H1 (cell line): ENCODE measurements at regions not wholly inside any gene's neighbourhood (a gene's known extent, or its start where the extent isn't known, plus 50 kb on each side); places are given as distances from the start of the nearest gene placed in this dataset.

ENCODE experiments used
- CTCF ChIA-PET: fragments of 300-600 bp; sonication (Branson Sonifier 250); formaldehyde crosslinking; loops from one replicate; lab custom pipeline; 2021; ENCODE audit not compliant: partially characterized antibody; lab: Charles Lee
- POLR2A ChIA-PET: fragments of 300-600 bp; sonication (Branson Sonifier 250); formaldehyde crosslinking; loops from one replicate; lab custom pipeline; 2021; ENCODE audit warnings: inconsistent platforms; ENCODE audit not compliant: partially characterized antibody; lab: Charles Lee
- DNase-seq, 2 experiments: peaks; one replicate each; pipeline versions ENCODE4 v3.0.0 to v3.0.0-alpha.2; 2010 to 2022; ENCODE audit warnings: low spot score in 2 of 2, low read depth in 1 of 2, mixed read lengths in 1 of 2
- FAIRE-seq: peaks from 2 replicates; lab custom pipeline; 2011; peaks lifted over from hg19 to GRCh38; lab: Jason Lieb, UNC
- H2AFZ ChIP-seq: 2 replicates; pipeline ENCODE4 v1.8.1; 2012; ENCODE audit warnings: low read length, inconsistent platforms
- H2AK5ac ChIP-seq: 2 replicates; pipeline ENCODE4 v1.6.1; 2013; ENCODE audit warnings: low read depth, low read length
- H2BK120ac ChIP-seq: replicated peaks from 2 replicates; pipeline ENCODE3; 2013; ENCODE audit warnings: low read depth, low read length, inconsistent platforms
- H2BK12ac ChIP-seq: 2 replicates; pipeline ENCODE4 v1.6.1; 2013; ENCODE audit warnings: low read depth, low read length
- H2BK15ac ChIP-seq: 2 replicates; pipeline ENCODE4 v1.6.1; 2013; ENCODE audit warnings: low read length
- H2BK20ac ChIP-seq: 2 replicates; pipeline ENCODE4 v1.6.1; 2013; ENCODE audit warnings: low read length
- H2BK5ac ChIP-seq: 2 replicates; pipeline ENCODE4 v1.6.1; 2013; ENCODE audit warnings: low read depth, low read length
- H3K14ac ChIP-seq: 2 replicates; pipeline ENCODE4 v1.6.1; 2013; ENCODE audit warnings: inconsistent platforms; ENCODE audit not compliant: insufficient read length
- H3K18ac ChIP-seq: 2 replicates; pipeline ENCODE4 v1.6.1; 2013; ENCODE audit warnings: low read length; ENCODE audit errors: extremely low read depth
- H3K23ac ChIP-seq: 2 replicates; pipeline ENCODE4 v1.6.1; 2013; ENCODE audit warnings: inconsistent platforms; ENCODE audit not compliant: insufficient read length
- H3K23me2 ChIP-seq: 2 replicates; pipeline ENCODE4 v1.6.1; 2013; ENCODE audit warnings: low read depth, low read length
- H3K27ac ChIP-seq: 2 replicates; pipeline ENCODE4 v1.6.1; 2011; ENCODE audit warnings: low read depth, low read length, inconsistent platforms
- H3K27me3 ChIP-seq, 4 experiments: replicated peaks in 1 of 4; 1 replicate in 1 of 4; 2 replicates in 3 of 4; pipeline versions ENCODE4 v1.6.1 to v1.8.1; 2011 to 2013; ENCODE audit warnings: low read length in 3 of 4, mild to moderate bottlenecking in 3 of 4, inconsistent platforms in 2 of 4, mixed read lengths in 2 of 4, moderate library complexity in 1 of 4; ENCODE audit not compliant: control insufficient read depth in 3 of 4, insufficient read depth in 3 of 4; ENCODE audit errors: extremely low read depth in 1 of 4
- H3K36me3 ChIP-seq, 4 experiments: 2 replicates each; pipeline versions ENCODE4 v1.6.1 to v1.8.1; 2011 to 2013; ENCODE audit warnings: mild to moderate bottlenecking in 4 of 4, low read length in 3 of 4, moderate library complexity in 2 of 4, control low read depth in 1 of 4, inconsistent platforms in 1 of 4; ENCODE audit not compliant: insufficient read depth in 4 of 4, control insufficient read depth in 2 of 4
- H3K4ac ChIP-seq: replicated peaks from 2 replicates; pipeline ENCODE3; 2013; ENCODE audit warnings: low read length, low read depth, mixed read lengths, inconsistent platforms; ENCODE audit not compliant: insufficient read length
- H3K4me1 ChIP-seq, 4 experiments: replicated peaks in 1 of 4; 1 replicate in 1 of 4; 2 replicates in 3 of 4; pipeline versions ENCODE4 v1.6.1 to v1.8.1; 2011 to 2013; ENCODE audit warnings: low read length in 3 of 4, inconsistent platforms in 2 of 4, mixed read lengths in 1 of 4; ENCODE audit not compliant: insufficient read depth in 4 of 4, control insufficient read depth in 3 of 4
- H3K4me2 ChIP-seq, 2 experiments: 2 replicates each; pipeline versions ENCODE4 v1.6.1 to v1.8.1; 2011 to 2013; ENCODE audit warnings: low read depth in 2 of 2, low read length in 2 of 2, control low read depth in 1 of 2, inconsistent platforms in 1 of 2, mild to moderate bottlenecking in 1 of 2; ENCODE audit not compliant: insufficient read depth in 1 of 2
- H3K4me3 ChIP-seq, 4 experiments: fragments of 200-600, 300-600 bp in 1 of 4; sonication (generic), shearing (Covaris generic), sonication (Bioruptor Twin) in 1 of 4; 2 replicates each; pipeline versions ENCODE4 v1.5.1 to v1.8.1; 2011 to 2016; ENCODE audit warnings: low read length in 4 of 4, low read depth in 3 of 4, control low read depth in 2 of 4, inconsistent platforms in 2 of 4, mild to moderate bottlenecking in 2 of 4, mixed read lengths in 1 of 4, moderate library complexity in 1 of 4; ENCODE audit not compliant: insufficient read depth in 2 of 4; ENCODE audit errors: extremely low read depth in 1 of 4
- H3K56ac ChIP-seq: replicated peaks from 2 replicates; pipeline ENCODE3; 2013; ENCODE audit warnings: low read depth, mild to moderate bottlenecking, mixed read lengths, low read length, inconsistent platforms; ENCODE audit not compliant: insufficient read length
- H3K79me1 ChIP-seq: 2 replicates; pipeline ENCODE4 v1.6.1; 2013; ENCODE audit warnings: low read depth, low read length, control low read depth
- H3K79me2 ChIP-seq, 2 experiments: 2 replicates each; pipeline versions ENCODE4 v1.6.1 to v1.8.1; 2012 to 2013; ENCODE audit warnings: low read length in 2 of 2, mild to moderate bottlenecking in 2 of 2, inconsistent platforms in 1 of 2; ENCODE audit not compliant: insufficient read depth in 2 of 2, control insufficient read depth in 1 of 2
- H3K9ac ChIP-seq, 4 experiments: replicated peaks in 1 of 4; 1 replicate in 1 of 4; 2 replicates in 3 of 4; pipeline versions ENCODE4 v1.6.1 to v1.8.1; 2011 to 2013; ENCODE audit warnings: low read depth in 3 of 4, low read length in 3 of 4, control low read depth in 2 of 4, mild to moderate bottlenecking in 2 of 4, moderate library complexity in 2 of 4, inconsistent platforms in 1 of 4; ENCODE audit errors: extremely low read depth in 1 of 4
- H3K9me3 ChIP-seq, 2 experiments: 2 replicates each; pipeline versions ENCODE4 v1.6.1 to v1.8.1; 2012 to 2013; ENCODE audit warnings: mild to moderate bottlenecking in 2 of 2, moderate library complexity in 2 of 2, control low read depth in 1 of 2, inconsistent platforms in 1 of 2, low read depth in 1 of 2, low read length in 1 of 2, mixed read lengths in 1 of 2; ENCODE audit not compliant: insufficient read depth in 2 of 2
- H4K20me1 ChIP-seq, 2 experiments: replicated peaks in 1 of 2; 2 replicates each; pipeline versions ENCODE3 to v1.8.1; 2011 to 2013; ENCODE audit warnings: inconsistent platforms in 2 of 2, low read length in 2 of 2, mild to moderate bottlenecking in 1 of 2; ENCODE audit not compliant: insufficient read depth in 2 of 2, control insufficient read depth in 1 of 2
- H4K5ac ChIP-seq: 2 replicates; pipeline ENCODE4 v1.6.1; 2013; ENCODE audit warnings: low read length, low read depth, mixed read lengths, inconsistent platforms; ENCODE audit not compliant: insufficient read length
- H4K8ac ChIP-seq: 2 replicates; pipeline ENCODE4 v1.8.0; 2013; ENCODE audit warnings: mild to moderate bottlenecking, moderate library complexity, low read length, inconsistent platforms; ENCODE audit not compliant: insufficient read depth; ENCODE audit errors: extremely low read depth
- H4K91ac ChIP-seq: replicated peaks from 2 replicates; pipeline ENCODE3; 2013; ENCODE audit warnings: low read length, mixed read lengths, inconsistent platforms; ENCODE audit not compliant: insufficient read length
- ASH2L ChIP-seq: fragments of 200-600, 300-600 bp; sonication (generic); IDR thresholded peaks from one replicate; pipeline ENCODE4 v1.7.1; 2017; ENCODE audit warnings: low read length
- ATF2 ChIP-seq: IDR thresholded peaks from 2 replicates; pipeline ENCODE4 v1.6.1; 2012; ENCODE audit warnings: low read length, inconsistent platforms
- CTCF ChIP-seq, 3 experiments: IDR thresholded peaks; 1 replicate in 2 of 3; 2 replicates in 1 of 3; pipeline versions ENCODE4 v1.5.1 to v1.6.1; 2011; ENCODE audit warnings: low read length in 3 of 3, mild to moderate bottlenecking in 3 of 3, inconsistent platforms in 2 of 3, low read depth in 1 of 3, moderate library complexity in 1 of 3; ENCODE audit not compliant: insufficient read depth in 1 of 3; ENCODE audit errors: control extremely low read depth in 1 of 3
- RAD21 ChIP-seq, 2 experiments: IDR thresholded peaks in 1 of 2; conservative IDR thresholded peaks in 1 of 2; 2 replicates each; pipeline ENCODE4 v1.6.1; 2011; ENCODE audit warnings: low read depth in 2 of 2, low read length in 2 of 2, improper control_type of control experiment in 1 of 2, inconsistent platforms in 1 of 2, mild to moderate bottlenecking in 1 of 2, moderate library complexity in 1 of 2
- WGBS, 2 experiments: shearing (Covaris generic) in 1 of 2; methylation state at CpG; one replicate each; pipeline versions ENCODE4 v1.1.6 to v1.1.7; 2013 to 2015; ENCODE audit warnings: low lambda C conversion rate in 2 of 2, mixed read lengths in 2 of 2, inconsistent platforms in 1 of 2, low coverage in 1 of 2, missing lambda C conversion rate in 1 of 2; ENCODE audit not compliant: insufficient replicate concordance in 2 of 2, insufficient coverage in 1 of 2, insufficient read length in 1 of 2; ENCODE audit errors: extremely low coverage in 1 of 2, missing lambda C conversion rate in 1 of 2; 5-methylcytosine and 5-hydroxymethylcytosine counted together

GRCh38 chr3:137511655-137512054 is 252.5 kb upstream of the SOX14 start:
- no peaks in the 10 kb centered on the region for H3K4me1 ChIP-seq
- no peak overlapping the region for H3K56ac ChIP-seq
- no peak overlapping the region for H2BK5ac ChIP-seq
- H2BK15ac ChIP-seq, result no peak overlapping the region
- H3K23me2 ChIP-seq, result no peaks in the 10 kb centered on the region
- H3K27ac ChIP-seq, result no peak overlapping the region
- WGBS, 2 experiments, result 93% methylated on average over 1 of the region's 1 CpG; no CpG with 5 or more reads in 1 of the 2 experiments
- no peaks in the 10 kb centered on the region for H3K36me3 ChIP-seq
- ChIA-PET CTCF (interaction anchor here (0.5 to 1.4 kb wide), 7 partner anchors 9 to 459 kb away, joined by 3 to 5 read pairs (median 3); no protein-coding TSS in a partner anchor), POLR2A (no interaction called here)
- DNase-seq (no peak), FAIRE-seq (no peak)
- no peak overlapping the region for H3K23ac ChIP-seq
- H4K91ac ChIP-seq, result no peak overlapping the region
- no peaks in the 10 kb centered on the region for H3K27me3 ChIP-seq
- H4K20me1 ChIP-seq, result no peaks in the 10 kb centered on the region
- H3K79me1 ChIP-seq, result no peaks in the 10 kb centered on the region
- no peak overlapping the region for H3K18ac ChIP-seq
- no peak overlapping the region for H2AFZ ChIP-seq
- no peak overlapping the region for H4K8ac ChIP-seq
- no peak overlapping the region for H2BK20ac ChIP-seq
- no peak overlapping the region for H3K4me2 ChIP-seq
- no peak overlapping the region for H3K14ac ChIP-seq
- no peak overlapping the region for H2BK12ac ChIP-seq
- no peak overlapping the region for H2AK5ac ChIP-seq
- no peak overlapping the region for H4K5ac ChIP-seq
- no peak overlapping the region for H3K4ac ChIP-seq
- no peak overlapping the region for H3K4me3 ChIP-seq
- no peaks in the 10 kb centered on the region for H3K9me3 ChIP-seq
- no peaks in the 10 kb centered on the region for H3K79me2 ChIP-seq
- no peak overlapping the region for H2BK120ac ChIP-seq
- no peak overlapping the region for H3K9ac ChIP-seq
- peak; percentile 18 to 32 (median 25) for TF ChIP-seq CTCF (IDR thresholded peaks at IDR 0.05; ENCODE audit: control extremely low read depth in 1 of 3, insufficient read depth in 1 of 3, low read depth in 1 of 3, low read length in 3 of 3)
- no peak for TF ChIP-seq ASH2L
- TF ChIP-seq RAD21 (IDR thresholded peaks at IDR 0.05 in 1 of 2, conservative IDR thresholded peaks at IDR 0.05 in 1 of 2; ENCODE audit: low read depth in 2 of 2, low read length in 2 of 2), result peak; percentile 46 to 48; a peak in 3 of 4 replicates
- no peak for TF ChIP-seq ATF2
